ENCODE measurements at regions not wholly inside any gene's neighbourhood (a gene's known extent, or its start where the extent isn't known, plus 50 kb on each side); places are given as distances from the start of the nearest gene placed in this dataset.

GRCh38 chr2:221343524-221343923 is 228.6 kb downstream of the EPHA4 start:
- TF ChIP-seq CTCF (IDR thresholded peaks at IDR 0.05; ENCODE audit: low read depth, low read length, poor library complexity, severe bottlenecking) = no peak
- TF ChIP-seq EZH2phosphoT487 (IDR thresholded peaks at IDR 0.05; ENCODE audit: borderline replicate concordance, low read length) = no peak
